Testis (tissue), 2 donors: ENCODE measurements at regions not wholly inside any gene's neighbourhood (a gene's known extent, or its start where the extent isn't known, plus 50 kb on each side); places are given as distances from the start of the nearest gene placed in this dataset.

Experiments
- DNase-seq: peaks from one replicate; pipeline ENCODE4 v3.0.0-alpha.2; 2019
- H3K27ac ChIP-seq, 2 donors: fragments of 200-600 bp; sonication (generic); one replicate each; pipeline ENCODE4 v1.5.1; 2019
- H3K27me3 ChIP-seq: fragments of 200-600 bp; sonication (generic); one replicate; pipeline ENCODE4 v1.5.1; 2019
- H3K36me3 ChIP-seq: fragments of 200-600 bp; sonication (generic); one replicate; pipeline ENCODE4 v1.5.1; 2017; ENCODE audit warnings: low read depth; ENCODE audit errors: missing control alignments
- H3K4me1 ChIP-seq: fragments of 200-600 bp; sonication (generic); one replicate; pipeline ENCODE4 v1.5.1; 2019
- H3K4me3 ChIP-seq, 2 donors: fragments of 200-600 bp; sonication (generic); one replicate each; pipeline ENCODE4 v1.5.1; 2017 to 2019
- H3K9me3 ChIP-seq: fragments of 200-600 bp; sonication (generic); one replicate; pipeline ENCODE4 v1.5.1; 2017
- POLR2A ChIP-seq: fragments of 450-650 bp; IDR thresholded peaks from one replicate; pipeline ENCODE4 v1.6.1; 2017; ENCODE audit warnings: antibody characterized with exemption, mild to moderate bottlenecking, moderate library complexity
- WGBS, 2 donors: methylation state at CpG; one replicate each; pipeline ENCODE4 v1.1.5; 2018; 5-methylcytosine and 5-hydroxymethylcytosine counted together
- intact Hi-C: fragments of 100-400 bp; cut with DNase I; formaldehyde crosslinking; loops from one replicate; pipeline ENCODE4 v1.15.1; 2023; ENCODE audit warnings: low total_unique reads
- TF ChIP-seq, protein P1 (sequence below), 3 experiments: fragments of 450-650 bp in 2 of 3; fragments of 200-600 bp in 1 of 3; sonication (generic) in 1 of 3; IDR thresholded peaks; one replicate each; pipeline ENCODE4 v1.5.1; 2016 to 2019; ENCODE audit warnings: antibody characterized with exemption in 3 of 3, mild to moderate bottlenecking in 2 of 3, moderate library complexity in 1 of 3

GRCh38 chr7:131741446-131741845, 185.0 kb upstream of the PODXL start:
- Histone ChIP-seq H3K36me3 (no peaks in the 10 kb centered on the region), H3K4me3 (no peak overlapping the region), H3K9me3 (no peaks in the 10 kb centered on the region), H3K27ac (no peak overlapping the region), H3K27me3 (no peaks in the 10 kb centered on the region), H3K4me1 (no peaks in the 10 kb centered on the region)
- TF ChIP-seq POLR2A: no peak
- TF ChIP-seq, protein P1, sequence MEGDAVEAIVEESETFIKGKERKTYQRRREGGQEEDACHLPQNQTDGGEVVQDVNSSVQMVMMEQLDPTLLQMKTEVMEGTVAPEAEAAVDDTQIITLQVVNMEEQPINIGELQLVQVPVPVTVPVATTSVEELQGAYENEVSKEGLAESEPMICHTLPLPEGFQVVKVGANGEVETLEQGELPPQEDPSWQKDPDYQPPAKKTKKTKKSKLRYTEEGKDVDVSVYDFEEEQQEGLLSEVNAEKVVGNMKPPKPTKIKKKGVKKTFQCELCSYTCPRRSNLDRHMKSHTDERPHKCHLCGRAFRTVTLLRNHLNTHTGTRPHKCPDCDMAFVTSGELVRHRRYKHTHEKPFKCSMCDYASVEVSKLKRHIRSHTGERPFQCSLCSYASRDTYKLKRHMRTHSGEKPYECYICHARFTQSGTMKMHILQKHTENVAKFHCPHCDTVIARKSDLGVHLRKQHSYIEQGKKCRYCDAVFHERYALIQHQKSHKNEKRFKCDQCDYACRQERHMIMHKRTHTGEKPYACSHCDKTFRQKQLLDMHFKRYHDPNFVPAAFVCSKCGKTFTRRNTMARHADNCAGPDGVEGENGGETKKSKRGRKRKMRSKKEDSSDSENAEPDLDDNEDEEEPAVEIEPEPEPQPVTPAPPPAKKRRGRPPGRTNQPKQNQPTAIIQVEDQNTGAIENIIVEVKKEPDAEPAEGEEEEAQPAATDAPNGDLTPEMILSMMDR (IDR thresholded peaks at IDR 0.05): no peak
- intact Hi-C loops: no loop called here
- no peak for DNase-seq
- WGBS, 2 donors: 25 to 34% methylated on average over 3 to 4 of the region's 4 CpGs

- TF ChIP-seq, protein P1 (IDR thresholded peaks at IDR 0.05): no peak
- no peak for TF ChIP-seq POLR2A
- no peak overlapping the region for H3K27ac ChIP-seq
- H3K4me1 ChIP-seq: peaks cover 4% of the 10 kb centered on the region
- 33 to 41% methylated on average over 25 of the region's 25 CpGs for WGBS, 2 donors
- intact Hi-C loops: no loop called here
- no peak overlapping the region for H3K4me3 ChIP-seq
- H3K9me3 ChIP-seq: no peaks in the 10 kb centered on the region
- H3K27me3 ChIP-seq: no peaks in the 10 kb centered on the region
- H3K36me3 ChIP-seq: no peaks in the 10 kb centered on the region
- no peak for DNase-seq
Measured at GRCh38 chr7:131737746-131738465, 181.5 kb upstream of the PODXL start.

GRCh38 chr7:131735101-131735500, 178.7 kb upstream of the PODXL start:
- Histone ChIP-seq H3K27me3 (no peaks in the 10 kb centered on the region), H3K9me3 (no peaks in the 10 kb centered on the region), H3K4me1 (peaks cover 4% of the 10 kb centered on the region), H3K4me3 (no peak overlapping the region), H3K36me3 (no peaks in the 10 kb centered on the region), H3K27ac (no peak overlapping the region)
- peak; percentile 40 for DNase-seq
- 35 to 39% methylated on average over 5 of the region's 5 CpGs for WGBS, 2 donors
- intact Hi-C loops: no loop called here
- TF ChIP-seq, protein P1 (IDR thresholded peaks at IDR 0.05): no peak
- TF ChIP-seq POLR2A: no peak

DNA sequence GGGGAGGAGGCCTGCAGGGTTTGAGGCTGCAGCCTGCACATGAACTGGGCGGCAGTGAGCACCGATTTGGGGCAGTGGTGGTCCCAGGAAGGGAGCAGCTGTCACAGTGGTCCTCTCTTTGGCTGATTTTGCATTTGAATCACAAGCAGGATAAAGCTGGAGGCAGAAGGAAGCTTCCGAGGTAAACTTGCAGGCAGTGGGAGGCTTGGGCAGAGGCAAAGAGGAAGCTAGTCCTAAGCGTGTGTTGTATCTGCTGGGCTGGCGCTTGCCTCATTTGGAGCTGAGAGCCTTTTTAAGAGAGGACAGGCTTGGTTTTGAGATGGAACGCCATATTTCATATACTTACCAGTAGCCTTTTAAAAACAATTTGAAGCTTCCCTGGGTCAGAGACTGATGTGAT, 177.2 kb upstream of the PODXL start:
- Histone ChIP-seq H3K4me3 (no peak overlapping the region), H3K36me3 (no peaks in the 10 kb centered on the region), H3K27me3 (no peaks in the 10 kb centered on the region), H3K4me1 (peaks cover 4% of the 10 kb centered on the region), H3K9me3 (no peaks in the 10 kb centered on the region), H3K27ac (no peak overlapping the region)
- intact Hi-C loops: no loop called here
- 87 to 97% methylated on average over 6 of the region's 6 CpGs for WGBS, 2 donors
- no peak for DNase-seq
- TF ChIP-seq, protein P1 (IDR thresholded peaks at IDR 0.05): no peak
- TF ChIP-seq POLR2A: no peak

- H3K4me1 ChIP-seq: no peaks in the 10 kb centered on the region
- WGBS, 2 donors: 76 to 91% methylated on average over 2 of the region's 2 CpGs
- no peaks in the 10 kb centered on the region for H3K27me3 ChIP-seq
- no peaks in the 10 kb centered on the region for H3K36me3 ChIP-seq
- TF ChIP-seq, protein P1 (IDR thresholded peaks at IDR 0.05): no peak
- no peak for TF ChIP-seq POLR2A
- no peak overlapping the region for H3K27ac ChIP-seq
- intact Hi-C loops: no loop called here
- no peak overlapping the region for H3K4me3 ChIP-seq
- DNase-seq: no peak
- H3K9me3 ChIP-seq: no peaks in the 10 kb centered on the region
Measured at GRCh38 chr7:131727189-131727588, 170.8 kb upstream of the PODXL start.
